ENCODE measurements at regions not wholly inside any gene's neighbourhood (a gene's known extent, or its start where the extent isn't known, plus 50 kb on each side); places are given as distances from the start of the nearest gene placed in this dataset.

DNA sequence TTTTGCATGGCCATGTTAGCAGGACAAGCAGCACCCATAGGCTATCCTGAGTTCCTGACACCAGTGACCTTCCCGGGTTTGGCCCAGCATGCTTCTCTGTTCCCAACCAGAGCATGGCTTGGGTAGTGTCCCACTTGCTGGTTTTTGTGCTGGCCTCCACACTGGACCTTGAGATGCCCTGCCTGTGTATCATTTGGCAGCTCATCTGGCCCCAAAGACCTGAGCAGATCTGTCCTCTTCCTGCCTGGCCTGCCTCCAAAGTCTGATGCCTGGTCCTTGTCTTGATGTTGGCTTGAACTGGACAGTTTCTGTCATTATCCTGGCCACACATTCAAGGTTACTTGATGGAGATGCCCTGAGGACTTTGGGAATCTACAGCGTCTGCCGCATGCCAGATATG lies 590.7 kb upstream of the KLF4 start:
- ChIA-PET POLR2A (no interaction called here), CTCF (no interaction called here)
- no peak overlapping the region for H3K4me3 ChIP-seq (ENCODE audit: low read depth, low read length)
- TF ChIP-seq SETDB1 (IDR thresholded peaks at IDR 0.05; ENCODE audit: insufficient read length, low read length): no peak
- no peak for TF ChIP-seq ZBTB21 (tag by site-specific recombination; IDR thresholded peaks at IDR 0.05)
- TF ChIP-seq, protein P1, sequence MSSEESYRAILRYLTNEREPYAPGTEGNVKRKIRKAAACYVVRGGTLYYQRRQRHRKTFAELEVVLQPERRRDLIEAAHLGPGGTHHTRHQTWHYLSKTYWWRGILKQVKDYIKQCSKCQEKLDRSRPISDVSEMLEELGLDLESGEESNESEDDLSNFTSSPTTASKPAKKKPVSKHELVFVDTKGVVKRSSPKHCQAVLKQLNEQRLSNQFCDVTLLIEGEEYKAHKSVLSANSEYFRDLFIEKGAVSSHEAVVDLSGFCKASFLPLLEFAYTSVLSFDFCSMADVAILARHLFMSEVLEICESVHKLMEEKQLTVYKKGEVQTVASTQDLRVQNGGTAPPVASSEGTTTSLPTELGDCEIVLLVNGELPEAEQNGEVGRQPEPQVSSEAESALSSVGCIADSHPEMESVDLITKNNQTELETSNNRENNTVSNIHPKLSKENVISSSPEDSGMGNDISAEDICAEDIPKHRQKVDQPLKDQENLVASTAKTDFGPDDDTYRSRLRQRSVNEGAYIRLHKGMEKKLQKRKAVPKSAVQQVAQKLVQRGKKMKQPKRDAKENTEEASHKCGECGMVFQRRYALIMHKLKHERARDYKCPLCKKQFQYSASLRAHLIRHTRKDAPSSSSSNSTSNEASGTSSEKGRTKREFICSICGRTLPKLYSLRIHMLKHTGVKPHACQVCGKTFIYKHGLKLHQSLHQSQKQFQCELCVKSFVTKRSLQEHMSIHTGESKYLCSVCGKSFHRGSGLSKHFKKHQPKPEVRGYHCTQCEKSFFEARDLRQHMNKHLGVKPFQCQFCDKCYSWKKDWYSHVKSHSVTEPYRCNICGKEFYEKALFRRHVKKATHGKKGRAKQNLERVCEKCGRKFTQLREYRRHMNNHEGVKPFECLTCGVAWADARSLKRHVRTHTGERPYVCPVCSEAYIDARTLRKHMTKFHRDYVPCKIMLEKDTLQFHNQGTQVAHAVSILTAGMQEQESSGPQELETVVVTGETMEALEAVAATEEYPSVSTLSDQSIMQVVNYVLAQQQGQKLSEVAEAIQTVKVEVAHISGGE (tag by site-specific recombination; conservative IDR thresholded peaks at IDR 0.05; ENCODE audit: low read depth): no peak
- TF ChIP-seq ZNF670 (tag by site-specific recombination; IDR thresholded peaks at IDR 0.05; ENCODE audit: low read depth): no peak
- TF ChIP-seq ZFP41 (tag by site-specific recombination; IDR thresholded peaks at IDR 0.05; ENCODE audit: borderline replicate concordance): no peak
- TF ChIP-seq ZNF221 (tag by site-specific recombination; IDR thresholded peaks at IDR 0.05; ENCODE audit: borderline replicate concordance): no peak
- TF ChIP-seq ZNF785 (tag by site-specific recombination; IDR thresholded peaks at IDR 0.05): no peak
- no peak for TF ChIP-seq ZFP3 (tag by site-specific recombination; IDR thresholded peaks at IDR 0.05; ENCODE audit: low read depth)
- TF ChIP-seq ZNF274 (IDR thresholded peaks at IDR 0.05; ENCODE audit: low read length): no peak
- TF ChIP-seq ZNF274 (tag by site-specific recombination; IDR thresholded peaks at IDR 0.05; ENCODE audit: borderline replicate concordance): no peak
- TF ChIP-seq ZNF10 (tag by site-specific recombination; IDR thresholded peaks at IDR 0.05): no peak
- TF ChIP-seq ZNF416 (tag by site-specific recombination; IDR thresholded peaks at IDR 0.05): no peak
- TF ChIP-seq ZNF140 (tag by site-specific recombination; IDR thresholded peaks at IDR 0.05): no peak
- no peak for TF ChIP-seq GLI4 (tag by site-specific recombination; IDR thresholded peaks at IDR 0.05)
- TF ChIP-seq, protein P2, sequence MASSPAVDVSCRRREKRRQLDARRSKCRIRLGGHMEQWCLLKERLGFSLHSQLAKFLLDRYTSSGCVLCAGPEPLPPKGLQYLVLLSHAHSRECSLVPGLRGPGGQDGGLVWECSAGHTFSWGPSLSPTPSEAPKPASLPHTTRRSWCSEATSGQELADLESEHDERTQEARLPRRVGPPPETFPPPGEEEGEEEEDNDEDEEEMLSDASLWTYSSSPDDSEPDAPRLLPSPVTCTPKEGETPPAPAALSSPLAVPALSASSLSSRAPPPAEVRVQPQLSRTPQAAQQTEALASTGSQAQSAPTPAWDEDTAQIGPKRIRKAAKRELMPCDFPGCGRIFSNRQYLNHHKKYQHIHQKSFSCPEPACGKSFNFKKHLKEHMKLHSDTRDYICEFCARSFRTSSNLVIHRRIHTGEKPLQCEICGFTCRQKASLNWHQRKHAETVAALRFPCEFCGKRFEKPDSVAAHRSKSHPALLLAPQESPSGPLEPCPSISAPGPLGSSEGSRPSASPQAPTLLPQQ (tag by site-specific recombination; IDR thresholded peaks at IDR 0.05): no peak
- no peak for TF ChIP-seq ZNF350 (tag by site-specific recombination; IDR thresholded peaks at IDR 0.05)
- no peak for TF ChIP-seq PRDM1 (tag by site-specific recombination; IDR thresholded peaks at IDR 0.05)
- no peak for TF ChIP-seq ZNF354C (tag by site-specific recombination; IDR thresholded peaks at IDR 0.05; ENCODE audit: borderline replicate concordance, low read depth)
- TF ChIP-seq, protein P3, sequence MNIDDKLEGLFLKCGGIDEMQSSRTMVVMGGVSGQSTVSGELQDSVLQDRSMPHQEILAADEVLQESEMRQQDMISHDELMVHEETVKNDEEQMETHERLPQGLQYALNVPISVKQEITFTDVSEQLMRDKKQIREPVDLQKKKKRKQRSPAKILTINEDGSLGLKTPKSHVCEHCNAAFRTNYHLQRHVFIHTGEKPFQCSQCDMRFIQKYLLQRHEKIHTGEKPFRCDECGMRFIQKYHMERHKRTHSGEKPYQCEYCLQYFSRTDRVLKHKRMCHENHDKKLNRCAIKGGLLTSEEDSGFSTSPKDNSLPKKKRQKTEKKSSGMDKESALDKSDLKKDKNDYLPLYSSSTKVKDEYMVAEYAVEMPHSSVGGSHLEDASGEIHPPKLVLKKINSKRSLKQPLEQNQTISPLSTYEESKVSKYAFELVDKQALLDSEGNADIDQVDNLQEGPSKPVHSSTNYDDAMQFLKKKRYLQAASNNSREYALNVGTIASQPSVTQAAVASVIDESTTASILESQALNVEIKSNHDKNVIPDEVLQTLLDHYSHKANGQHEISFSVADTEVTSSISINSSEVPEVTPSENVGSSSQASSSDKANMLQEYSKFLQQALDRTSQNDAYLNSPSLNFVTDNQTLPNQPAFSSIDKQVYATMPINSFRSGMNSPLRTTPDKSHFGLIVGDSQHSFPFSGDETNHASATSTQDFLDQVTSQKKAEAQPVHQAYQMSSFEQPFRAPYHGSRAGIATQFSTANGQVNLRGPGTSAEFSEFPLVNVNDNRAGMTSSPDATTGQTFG (tag by site-specific recombination; IDR thresholded peaks at IDR 0.05; ENCODE audit: borderline replicate concordance): no peak
- no peak for TF ChIP-seq ZNF560 (tag by site-specific recombination; IDR thresholded peaks at IDR 0.05; ENCODE audit: borderline replicate concordance)
- TF ChIP-seq ZNF155 (tag by site-specific recombination; IDR thresholded peaks at IDR 0.05): no peak
- no peaks in the 10 kb centered on the region for H3K4me1 ChIP-seq (ENCODE audit: control insufficient read depth, insufficient read depth, low read length)
- H3K36me3 ChIP-seq (ENCODE audit: control insufficient read depth in 2 of 2, insufficient read depth in 1 of 2, low read length in 2 of 2): no peaks in the 10 kb centered on the region
- no peak overlapping the region for H3K27ac ChIP-seq (ENCODE audit: extremely low read depth, low read depth, low read length)
- no peaks in the 10 kb centered on the region for H3K9me3 ChIP-seq (ENCODE audit: control insufficient read depth, insufficient read depth, low read depth, low read length)
